NCI-H2107 treated with DMSO at 0.1 percent for 48 hours (cell line): ENCODE measurements at regions not wholly inside any gene's neighbourhood (a gene's known extent, or its start where the extent isn't known, plus 50 kb on each side); places are given as distances from the start of the nearest gene placed in this dataset.
"Not testable (repeated sequence)": the region's sequence is repeated elsewhere in the genome, so short reads cannot be mapped to it uniquely, and the experiment has no call there.

Experiments
- DNase-seq: peaks from one replicate; lab custom pipeline; 2025; ENCODE audit not compliant: unreplicated experiment; lab: John Stamatoyannopoulos, UW

DNA sequence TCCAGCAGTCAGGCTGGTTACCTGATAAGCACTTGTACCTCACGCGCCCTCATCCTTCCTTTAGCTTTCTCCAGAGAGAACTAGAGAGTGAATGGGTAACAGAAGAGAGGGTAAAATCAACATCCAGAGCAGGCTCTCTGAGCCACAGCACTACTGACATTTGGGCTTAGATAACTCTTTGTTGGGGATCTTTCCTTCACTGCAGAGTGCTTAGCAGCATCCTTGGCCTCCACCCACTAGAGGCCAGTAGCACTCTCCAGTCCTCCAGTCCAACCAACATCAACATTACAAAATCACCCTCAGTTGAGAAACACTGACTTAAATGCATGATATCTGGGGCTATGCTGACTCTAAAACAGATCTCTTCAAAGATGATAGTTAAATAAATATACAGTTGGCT is 220.7 kb downstream of the TACR3 start:
- DNase-seq: no peak

GRCh38 chr4:103498161-103499070 is 221.4 kb downstream of the TACR3 start:
- no peak for DNase-seq

GRCh38 chr4:103497692-103498091 is 222.1 kb downstream of the TACR3 start:
- DNase-seq: no peak

- DNase-seq: no peak
Observed at GRCh38 chr4:103496800-103497199, 223.0 kb downstream of the TACR3 start.

GRCh38 chr4:103493450-103494159 is 226.2 kb downstream of the TACR3 start:
- DNase-seq: no peak

DNA sequence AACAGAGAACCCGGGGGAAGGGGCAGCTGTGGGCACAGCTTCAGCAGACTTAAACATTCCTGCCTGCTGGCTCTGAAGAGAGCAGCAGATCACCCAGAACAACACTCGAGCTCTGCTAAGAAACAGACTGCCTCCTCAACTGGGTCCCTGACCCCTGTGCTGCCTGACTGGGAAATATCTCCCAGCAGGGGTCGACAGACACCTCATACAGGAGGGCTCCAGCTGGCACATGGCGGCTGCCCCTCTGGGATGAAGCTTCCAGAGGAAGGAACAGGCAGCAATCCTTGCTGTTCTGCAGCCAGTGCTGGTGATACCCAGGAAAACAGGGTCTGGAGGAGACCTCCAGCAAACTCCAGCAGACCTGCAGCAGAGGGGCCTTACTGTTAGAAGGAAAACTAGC is 234.5 kb downstream of the TACR3 start:
- DNase-seq: not testable (repeated sequence)

- DNase-seq: no peak
Observed at GRCh38 chr4:103484521-103484920, 235.3 kb downstream of the TACR3 start.

GRCh38 chr4:103482893-103483292 is 236.9 kb downstream of the TACR3 start:
- DNase-seq: no peak

DNA sequence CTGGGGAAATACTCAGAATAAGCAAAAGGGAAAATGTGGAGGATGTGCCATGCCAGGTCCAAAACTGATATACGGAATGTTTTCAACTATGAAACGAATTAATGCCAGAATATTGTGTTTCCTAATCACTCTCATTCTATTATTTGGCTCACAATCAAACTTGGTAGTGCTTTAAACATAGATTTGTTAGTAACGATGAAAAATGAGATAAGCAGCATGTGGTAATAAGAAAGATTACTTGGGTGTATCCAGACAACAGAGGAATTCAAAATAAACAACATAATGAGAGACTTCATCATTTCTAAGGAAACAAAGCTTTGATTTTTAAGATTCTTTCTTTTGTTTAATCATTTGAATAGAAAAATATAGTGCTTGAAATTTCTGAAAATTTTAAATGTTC is 237.3 kb downstream of the TACR3 start:
- DNase-seq: no peak

DNA sequence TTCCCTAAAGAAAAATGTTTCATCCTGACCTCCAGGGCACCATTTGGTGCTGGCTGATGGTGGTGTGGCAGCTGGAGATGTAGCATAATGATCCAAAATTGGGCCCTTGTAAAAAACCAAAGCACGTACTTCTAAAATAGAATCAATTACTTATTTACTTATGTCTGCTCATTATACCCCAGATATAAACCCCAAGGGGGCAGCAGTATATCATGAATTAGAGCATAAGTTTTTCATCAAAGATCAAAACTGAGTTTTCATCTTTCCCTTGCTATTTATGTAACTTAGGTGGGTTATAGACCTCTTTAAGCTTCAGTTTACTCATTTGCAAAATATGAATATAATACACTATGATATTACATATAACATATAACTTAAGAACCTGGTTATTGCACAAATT is 241.1 kb downstream of the TACR3 start:
- DNase-seq: no peak

- no peak for DNase-seq
Observed at GRCh38 chr4:103478210-103478609, 241.6 kb downstream of the TACR3 start.

- DNase-seq: no peak
Observed at GRCh38 chr4:103457566-103457965, 259.4 kb upstream of the CENPE start.

GRCh38 chr4:103451341-103451740 is 253.2 kb upstream of the CENPE start:
- DNase-seq: no peak

DNA sequence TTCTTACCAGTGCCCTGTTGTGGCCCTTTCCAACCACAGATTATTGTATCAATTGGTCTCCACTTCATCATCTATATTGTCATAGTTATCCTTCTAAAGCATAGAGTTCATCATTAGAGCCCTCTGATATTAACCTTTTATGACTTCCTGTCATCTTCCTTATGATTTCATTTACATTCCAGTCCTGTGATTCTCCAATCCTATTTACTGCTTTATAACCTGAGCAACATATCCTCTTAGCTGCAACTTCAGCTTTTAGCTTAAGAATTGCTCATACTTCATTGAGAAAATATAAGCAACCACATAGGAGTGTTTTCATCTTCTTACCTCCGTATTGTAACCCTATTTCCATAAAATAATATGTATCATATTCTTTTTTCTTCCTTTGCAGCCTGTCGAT is 252.6 kb upstream of the CENPE start:
- DNase-seq: no peak

DNA sequence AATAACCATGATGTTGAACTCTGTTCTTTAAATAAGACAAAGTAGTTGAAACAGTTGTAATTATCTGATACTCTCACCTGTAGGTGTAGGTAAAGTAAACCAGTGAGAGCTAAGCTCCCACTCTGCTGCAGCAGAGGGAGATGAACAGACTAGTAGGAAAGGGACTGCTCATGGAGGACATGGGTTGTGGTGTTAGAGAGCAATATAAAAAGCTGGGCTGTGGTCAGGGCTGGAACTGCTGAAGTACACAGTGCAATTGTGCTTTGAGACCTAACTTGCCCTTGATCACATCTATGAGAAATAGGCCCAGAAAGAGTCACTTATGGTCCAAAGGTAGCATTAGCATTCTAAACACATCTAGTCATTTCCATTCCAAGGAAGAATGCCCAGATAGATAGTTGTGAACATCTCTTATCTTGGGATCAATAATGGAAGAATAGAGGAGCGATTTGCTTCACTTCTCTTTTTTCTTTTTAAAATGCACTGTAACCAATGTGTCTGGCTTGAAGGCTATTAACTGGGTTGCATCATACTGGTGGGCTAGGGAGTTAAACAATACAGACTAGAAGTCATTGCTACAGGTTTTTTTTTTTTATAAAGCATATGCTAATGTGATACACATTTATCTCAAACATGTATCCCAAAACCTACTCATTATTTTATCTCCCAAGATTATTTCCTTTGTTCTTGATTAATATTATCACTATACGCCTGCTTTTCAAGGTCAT is 251.3 kb upstream of the CENPE start:
- no peak for DNase-seq

DNA sequence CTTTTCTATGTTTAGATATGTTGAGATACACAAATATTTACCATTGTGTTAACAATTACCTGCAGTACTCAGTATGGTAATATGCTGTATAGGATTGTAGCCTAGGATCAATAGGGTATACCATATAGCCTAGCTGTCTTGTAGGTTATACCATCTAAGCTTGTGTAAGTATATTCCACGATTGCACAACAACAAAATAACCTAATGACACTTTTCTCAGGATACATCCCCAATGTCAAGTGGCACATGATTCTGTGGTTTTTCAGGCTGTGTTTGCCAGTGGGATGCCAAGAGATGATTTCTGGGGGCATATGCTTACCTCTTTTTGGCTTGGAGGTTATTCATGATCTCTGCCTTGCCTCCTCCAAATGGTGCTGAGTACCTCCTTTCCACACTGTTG is 247.2 kb upstream of the CENPE start:
- DNase-seq: no peak

GRCh38 chr4:103443324-103443723 is 245.2 kb upstream of the CENPE start:
- no peak for DNase-seq

DNA sequence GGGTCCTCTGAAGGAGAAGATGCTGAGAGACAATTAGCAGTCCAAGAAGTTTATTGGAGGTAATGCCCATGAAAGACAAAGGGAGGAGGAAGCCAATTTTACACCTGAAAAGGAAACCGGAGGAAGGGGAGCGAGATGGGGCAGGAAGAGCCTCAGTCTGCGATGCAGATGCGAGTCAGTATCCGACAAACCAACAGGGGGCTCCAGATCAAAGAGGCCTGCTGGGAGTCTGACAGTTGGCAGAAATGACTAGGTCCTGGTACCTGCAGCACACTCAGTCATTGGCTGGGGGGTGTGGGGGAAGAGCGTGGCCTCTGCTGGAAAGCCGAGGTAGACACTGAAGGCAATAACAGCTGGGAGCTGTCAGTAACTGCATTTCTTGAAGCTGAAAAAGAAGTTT is 231.1 kb upstream of the CENPE start:
- no peak for DNase-seq

- DNase-seq: no peak
Observed at GRCh38 chr4:103425406-103425805, 227.3 kb upstream of the CENPE start.

DNA sequence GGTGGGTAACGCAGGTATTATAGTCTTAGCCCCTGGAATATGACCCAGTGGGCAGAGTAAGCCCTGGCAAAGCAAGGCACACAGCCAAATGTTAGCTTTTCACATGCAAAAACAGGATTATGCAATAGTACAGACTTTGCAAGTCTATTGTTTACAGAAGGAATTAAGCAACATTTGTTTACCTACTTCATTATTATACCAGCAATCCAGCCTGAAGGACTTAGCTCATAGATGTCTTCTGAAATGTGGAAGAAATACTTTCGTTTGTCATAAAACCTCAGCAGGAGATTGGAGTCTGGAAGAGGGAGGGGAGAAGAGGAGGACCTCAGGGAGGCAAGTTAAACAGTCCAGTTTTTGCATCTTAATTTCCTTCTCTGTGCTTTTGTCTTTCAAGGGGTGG is 226.7 kb upstream of the CENPE start:
- peak; percentile 1 for DNase-seq

DNA sequence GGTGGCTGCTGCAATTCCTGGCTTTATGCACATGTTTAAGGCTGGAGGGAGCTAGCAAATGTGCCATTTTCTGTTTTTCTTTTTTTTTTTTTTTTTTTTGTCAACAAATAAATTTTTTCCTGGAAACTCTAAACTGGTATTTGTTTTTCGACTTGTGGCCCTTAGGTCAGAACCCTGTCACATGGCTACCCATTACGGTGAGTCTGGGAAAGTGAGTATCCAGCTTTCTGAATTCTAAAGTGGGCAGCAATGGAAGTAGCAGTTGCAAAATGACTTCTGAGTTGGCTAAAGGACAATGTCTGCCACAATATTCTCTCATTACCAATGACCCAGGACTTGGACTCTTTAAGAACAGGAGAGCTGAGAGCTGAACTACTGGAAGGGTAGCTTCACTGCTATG is 225.1 kb upstream of the CENPE start:
- no peak for DNase-seq
